22Rv1 (cell line): ENCODE measurements at regions not wholly inside any gene's neighbourhood (a gene's known extent, or its start where the extent isn't known, plus 50 kb on each side); places are given as distances from the start of the nearest gene placed in this dataset.

Experiments
- CTCF ChIP-seq: fragments of 450-650 bp; IDR thresholded peaks from 2 replicates; pipeline ENCODE4 v1.5.1; 2017; ENCODE audit warnings: mild to moderate bottlenecking
- ZFX ChIP-seq: fragments of 450-650 bp; IDR thresholded peaks from 2 replicates; pipeline ENCODE4 v1.6.1; 2017; ENCODE audit warnings: antibody characterized with exemption, borderline replicate concordance

GRCh38 chr11:98952107-98952506 lies 68.6 kb upstream of the CNTN5 start:
- TF ChIP-seq CTCF (no peak), ZFX (no peak)
